H1 (cell line): ENCODE measurements at regions not wholly inside any gene's neighbourhood (a gene's known extent, or its start where the extent isn't known, plus 50 kb on each side); places are given as distances from the start of the nearest gene placed in this dataset.
A peak's percentile ranks its signal among the peaks of the same experiment; 100 is the strongest.

Experiments
- CTCF ChIA-PET: fragments of 300-600 bp; sonication (Branson Sonifier 250); formaldehyde crosslinking; loops from one replicate; lab custom pipeline; 2021; ENCODE audit not compliant: partially characterized antibody; lab: Charles Lee
- POLR2A ChIA-PET: fragments of 300-600 bp; sonication (Branson Sonifier 250); formaldehyde crosslinking; loops from one replicate; lab custom pipeline; 2021; ENCODE audit warnings: inconsistent platforms; ENCODE audit not compliant: partially characterized antibody; lab: Charles Lee
- DNase-seq, 2 experiments: peaks; one replicate each; pipeline versions ENCODE4 v3.0.0 to v3.0.0-alpha.2; 2010 to 2022; ENCODE audit warnings: low spot score in 2 of 2, low read depth in 1 of 2, mixed read lengths in 1 of 2
- FAIRE-seq: peaks from 2 replicates; lab custom pipeline; 2011; peaks lifted over from hg19 to GRCh38; lab: Jason Lieb, UNC
- H2AFZ ChIP-seq: 2 replicates; pipeline ENCODE4 v1.8.1; 2012; ENCODE audit warnings: low read length, inconsistent platforms
- H2AK5ac ChIP-seq: 2 replicates; pipeline ENCODE4 v1.6.1; 2013; ENCODE audit warnings: low read depth, low read length
- H2BK120ac ChIP-seq: replicated peaks from 2 replicates; pipeline ENCODE3; 2013; ENCODE audit warnings: low read depth, low read length, inconsistent platforms
- H2BK12ac ChIP-seq: 2 replicates; pipeline ENCODE4 v1.6.1; 2013; ENCODE audit warnings: low read depth, low read length
- H2BK15ac ChIP-seq: 2 replicates; pipeline ENCODE4 v1.6.1; 2013; ENCODE audit warnings: low read length
- H2BK20ac ChIP-seq: 2 replicates; pipeline ENCODE4 v1.6.1; 2013; ENCODE audit warnings: low read length
- H2BK5ac ChIP-seq: 2 replicates; pipeline ENCODE4 v1.6.1; 2013; ENCODE audit warnings: low read depth, low read length
- H3K14ac ChIP-seq: 2 replicates; pipeline ENCODE4 v1.6.1; 2013; ENCODE audit warnings: inconsistent platforms; ENCODE audit not compliant: insufficient read length
- H3K18ac ChIP-seq: 2 replicates; pipeline ENCODE4 v1.6.1; 2013; ENCODE audit warnings: low read length; ENCODE audit errors: extremely low read depth
- H3K23ac ChIP-seq: 2 replicates; pipeline ENCODE4 v1.6.1; 2013; ENCODE audit warnings: inconsistent platforms; ENCODE audit not compliant: insufficient read length
- H3K23me2 ChIP-seq: 2 replicates; pipeline ENCODE4 v1.6.1; 2013; ENCODE audit warnings: low read depth, low read length
- H3K27ac ChIP-seq: 2 replicates; pipeline ENCODE4 v1.6.1; 2011; ENCODE audit warnings: low read depth, low read length, inconsistent platforms
- H3K27me3 ChIP-seq, 4 experiments: replicated peaks in 1 of 4; 1 replicate in 1 of 4; 2 replicates in 3 of 4; pipeline versions ENCODE4 v1.6.1 to v1.8.1; 2011 to 2013; ENCODE audit warnings: low read length in 3 of 4, mild to moderate bottlenecking in 3 of 4, inconsistent platforms in 2 of 4, mixed read lengths in 2 of 4, moderate library complexity in 1 of 4; ENCODE audit not compliant: control insufficient read depth in 3 of 4, insufficient read depth in 3 of 4; ENCODE audit errors: extremely low read depth in 1 of 4
- H3K36me3 ChIP-seq, 4 experiments: 2 replicates each; pipeline versions ENCODE4 v1.6.1 to v1.8.1; 2011 to 2013; ENCODE audit warnings: mild to moderate bottlenecking in 4 of 4, low read length in 3 of 4, moderate library complexity in 2 of 4, control low read depth in 1 of 4, inconsistent platforms in 1 of 4; ENCODE audit not compliant: insufficient read depth in 4 of 4, control insufficient read depth in 2 of 4
- H3K4ac ChIP-seq: replicated peaks from 2 replicates; pipeline ENCODE3; 2013; ENCODE audit warnings: low read length, low read depth, mixed read lengths, inconsistent platforms; ENCODE audit not compliant: insufficient read length
- H3K4me1 ChIP-seq, 4 experiments: replicated peaks in 1 of 4; 1 replicate in 1 of 4; 2 replicates in 3 of 4; pipeline versions ENCODE4 v1.6.1 to v1.8.1; 2011 to 2013; ENCODE audit warnings: low read length in 3 of 4, inconsistent platforms in 2 of 4, mixed read lengths in 1 of 4; ENCODE audit not compliant: insufficient read depth in 4 of 4, control insufficient read depth in 3 of 4
- H3K4me2 ChIP-seq, 2 experiments: 2 replicates each; pipeline versions ENCODE4 v1.6.1 to v1.8.1; 2011 to 2013; ENCODE audit warnings: low read depth in 2 of 2, low read length in 2 of 2, control low read depth in 1 of 2, inconsistent platforms in 1 of 2, mild to moderate bottlenecking in 1 of 2; ENCODE audit not compliant: insufficient read depth in 1 of 2
- H3K4me3 ChIP-seq, 4 experiments: fragments of 200-600, 300-600 bp in 1 of 4; sonication (generic), shearing (Covaris generic), sonication (Bioruptor Twin) in 1 of 4; 2 replicates each; pipeline versions ENCODE4 v1.5.1 to v1.8.1; 2011 to 2016; ENCODE audit warnings: low read length in 4 of 4, low read depth in 3 of 4, control low read depth in 2 of 4, inconsistent platforms in 2 of 4, mild to moderate bottlenecking in 2 of 4, mixed read lengths in 1 of 4, moderate library complexity in 1 of 4; ENCODE audit not compliant: insufficient read depth in 2 of 4; ENCODE audit errors: extremely low read depth in 1 of 4
- H3K56ac ChIP-seq: replicated peaks from 2 replicates; pipeline ENCODE3; 2013; ENCODE audit warnings: low read depth, mild to moderate bottlenecking, mixed read lengths, low read length, inconsistent platforms; ENCODE audit not compliant: insufficient read length
- H3K79me1 ChIP-seq: 2 replicates; pipeline ENCODE4 v1.6.1; 2013; ENCODE audit warnings: low read depth, low read length, control low read depth
- H3K79me2 ChIP-seq, 2 experiments: 2 replicates each; pipeline versions ENCODE4 v1.6.1 to v1.8.1; 2012 to 2013; ENCODE audit warnings: low read length in 2 of 2, mild to moderate bottlenecking in 2 of 2, inconsistent platforms in 1 of 2; ENCODE audit not compliant: insufficient read depth in 2 of 2, control insufficient read depth in 1 of 2
- H3K9ac ChIP-seq, 4 experiments: replicated peaks in 1 of 4; 1 replicate in 1 of 4; 2 replicates in 3 of 4; pipeline versions ENCODE4 v1.6.1 to v1.8.1; 2011 to 2013; ENCODE audit warnings: low read depth in 3 of 4, low read length in 3 of 4, control low read depth in 2 of 4, mild to moderate bottlenecking in 2 of 4, moderate library complexity in 2 of 4, inconsistent platforms in 1 of 4; ENCODE audit errors: extremely low read depth in 1 of 4
- H3K9me3 ChIP-seq, 2 experiments: 2 replicates each; pipeline versions ENCODE4 v1.6.1 to v1.8.1; 2012 to 2013; ENCODE audit warnings: mild to moderate bottlenecking in 2 of 2, moderate library complexity in 2 of 2, control low read depth in 1 of 2, inconsistent platforms in 1 of 2, low read depth in 1 of 2, low read length in 1 of 2, mixed read lengths in 1 of 2; ENCODE audit not compliant: insufficient read depth in 2 of 2
- H4K20me1 ChIP-seq, 2 experiments: replicated peaks in 1 of 2; 2 replicates each; pipeline versions ENCODE3 to v1.8.1; 2011 to 2013; ENCODE audit warnings: inconsistent platforms in 2 of 2, low read length in 2 of 2, mild to moderate bottlenecking in 1 of 2; ENCODE audit not compliant: insufficient read depth in 2 of 2, control insufficient read depth in 1 of 2
- H4K5ac ChIP-seq: 2 replicates; pipeline ENCODE4 v1.6.1; 2013; ENCODE audit warnings: low read length, low read depth, mixed read lengths, inconsistent platforms; ENCODE audit not compliant: insufficient read length
- H4K8ac ChIP-seq: 2 replicates; pipeline ENCODE4 v1.8.0; 2013; ENCODE audit warnings: mild to moderate bottlenecking, moderate library complexity, low read length, inconsistent platforms; ENCODE audit not compliant: insufficient read depth; ENCODE audit errors: extremely low read depth
- H4K91ac ChIP-seq: replicated peaks from 2 replicates; pipeline ENCODE3; 2013; ENCODE audit warnings: low read length, mixed read lengths, inconsistent platforms; ENCODE audit not compliant: insufficient read length
- CHD2 ChIP-seq: IDR thresholded peaks from 2 replicates; pipeline ENCODE4 v1.6.1; 2012; ENCODE audit warnings: low read length, improper control_type of control experiment
- KDM4A ChIP-seq: IDR thresholded peaks from one replicate; pipeline ENCODE4 v1.7.1; 2012; ENCODE audit warnings: low read depth, mild to moderate bottlenecking, moderate library complexity, low read length, inconsistent platforms; ENCODE audit not compliant: severe bottlenecking
- MAFK ChIP-seq: IDR thresholded peaks from 2 replicates; pipeline ENCODE4 v1.6.1; 2012; ENCODE audit warnings: low read depth, mild to moderate bottlenecking, improper control_type of control experiment, low read length
- RAD21 ChIP-seq, 2 experiments: IDR thresholded peaks in 1 of 2; conservative IDR thresholded peaks in 1 of 2; 2 replicates each; pipeline ENCODE4 v1.6.1; 2011; ENCODE audit warnings: low read depth in 2 of 2, low read length in 2 of 2, improper control_type of control experiment in 1 of 2, inconsistent platforms in 1 of 2, mild to moderate bottlenecking in 1 of 2, moderate library complexity in 1 of 2
- WGBS, 2 experiments: shearing (Covaris generic) in 1 of 2; methylation state at CpG; one replicate each; pipeline versions ENCODE4 v1.1.6 to v1.1.7; 2013 to 2015; ENCODE audit warnings: low lambda C conversion rate in 2 of 2, mixed read lengths in 2 of 2, inconsistent platforms in 1 of 2, low coverage in 1 of 2, missing lambda C conversion rate in 1 of 2; ENCODE audit not compliant: insufficient replicate concordance in 2 of 2, insufficient coverage in 1 of 2, insufficient read length in 1 of 2; ENCODE audit errors: extremely low coverage in 1 of 2, missing lambda C conversion rate in 1 of 2; 5-methylcytosine and 5-hydroxymethylcytosine counted together
- TF ChIP-seq, protein P1 (sequence below): IDR thresholded peaks from 2 replicates; pipeline ENCODE4 v1.6.1; 2012; ENCODE audit warnings: inconsistent platforms
- TF ChIP-seq, protein P2 (sequence below), 3 experiments: IDR thresholded peaks; 1 replicate in 2 of 3; 2 replicates in 1 of 3; pipeline versions ENCODE4 v1.5.1 to v1.6.1; 2011; ENCODE audit warnings: low read length in 3 of 3, mild to moderate bottlenecking in 3 of 3, inconsistent platforms in 2 of 3, low read depth in 1 of 3, moderate library complexity in 1 of 3; ENCODE audit not compliant: insufficient read depth in 1 of 3; ENCODE audit errors: control extremely low read depth in 1 of 3

DNA sequence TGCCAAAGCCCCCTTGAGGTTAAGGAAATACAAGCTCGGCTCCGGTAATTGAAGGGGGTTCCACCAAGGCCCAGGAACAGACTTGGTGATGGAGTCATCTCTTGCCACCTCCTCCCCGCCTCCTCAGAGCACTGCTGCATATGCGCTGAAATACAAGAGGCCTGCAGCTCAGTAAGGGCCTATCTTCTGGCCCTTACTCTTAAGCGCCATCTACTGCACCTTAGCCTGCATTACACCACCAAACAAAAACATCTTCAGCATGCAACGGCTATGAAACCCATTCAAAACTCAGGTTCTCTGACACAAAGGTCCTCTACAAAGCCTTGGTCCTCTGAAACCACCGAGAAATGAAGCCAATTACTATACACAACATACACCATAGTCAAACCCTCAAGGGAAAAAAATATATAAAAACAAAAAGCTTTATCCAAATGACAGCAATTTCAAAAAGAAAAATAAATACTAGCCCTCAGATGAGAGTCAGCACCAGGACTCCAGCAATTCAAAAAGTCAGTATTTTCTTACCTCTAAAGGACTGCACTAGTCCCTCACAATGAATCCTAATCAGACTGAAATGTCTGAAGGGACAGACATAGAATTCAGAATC, 176.8 kb upstream of the TBX20 start:
- ChIA-PET CTCF (interaction anchor here (0.5 to 5.0 kb wide), 31 partner anchors 8 to 719 kb away, joined by 3 to 31 read pairs (median 4); partner anchors contain the start of gene TBX20), POLR2A (no interaction called here)
- Histone ChIP-seq H3K4me3 (no peak overlapping the region), H4K8ac (no peak overlapping the region), H3K27ac (no peak overlapping the region), H3K4me2 (no peak overlapping the region), H3K56ac (no peak overlapping the region), H2BK20ac (no peak overlapping the region), H3K79me2 (no peaks in the 10 kb centered on the region), H2BK12ac (no peak overlapping the region), H3K23ac (no peak overlapping the region), H4K91ac (no peak overlapping the region), H3K79me1 (no peaks in the 10 kb centered on the region), H3K18ac (no peak overlapping the region), H4K5ac (no peak overlapping the region), H3K9ac (no peak overlapping the region)
- TF ChIP-seq, protein P1, sequence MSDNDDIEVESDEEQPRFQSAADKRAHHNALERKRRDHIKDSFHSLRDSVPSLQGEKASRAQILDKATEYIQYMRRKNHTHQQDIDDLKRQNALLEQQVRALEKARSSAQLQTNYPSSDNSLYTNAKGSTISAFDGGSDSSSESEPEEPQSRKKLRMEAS = 0 out of 2 replicates have a peak, but pooled peaks have one; percentile 14
- TF ChIP-seq CHD2 (no peak), MAFK (no peak), KDM4A (no peak), RAD21 (IDR thresholded peaks at IDR 0.05 in 1 of 2, conservative IDR thresholded peaks at IDR 0.05 in 1 of 2; ENCODE audit: low read depth in 2 of 2, low read length in 2 of 2) (peak; percentile 83 to 89)
- TF ChIP-seq, protein P2, sequence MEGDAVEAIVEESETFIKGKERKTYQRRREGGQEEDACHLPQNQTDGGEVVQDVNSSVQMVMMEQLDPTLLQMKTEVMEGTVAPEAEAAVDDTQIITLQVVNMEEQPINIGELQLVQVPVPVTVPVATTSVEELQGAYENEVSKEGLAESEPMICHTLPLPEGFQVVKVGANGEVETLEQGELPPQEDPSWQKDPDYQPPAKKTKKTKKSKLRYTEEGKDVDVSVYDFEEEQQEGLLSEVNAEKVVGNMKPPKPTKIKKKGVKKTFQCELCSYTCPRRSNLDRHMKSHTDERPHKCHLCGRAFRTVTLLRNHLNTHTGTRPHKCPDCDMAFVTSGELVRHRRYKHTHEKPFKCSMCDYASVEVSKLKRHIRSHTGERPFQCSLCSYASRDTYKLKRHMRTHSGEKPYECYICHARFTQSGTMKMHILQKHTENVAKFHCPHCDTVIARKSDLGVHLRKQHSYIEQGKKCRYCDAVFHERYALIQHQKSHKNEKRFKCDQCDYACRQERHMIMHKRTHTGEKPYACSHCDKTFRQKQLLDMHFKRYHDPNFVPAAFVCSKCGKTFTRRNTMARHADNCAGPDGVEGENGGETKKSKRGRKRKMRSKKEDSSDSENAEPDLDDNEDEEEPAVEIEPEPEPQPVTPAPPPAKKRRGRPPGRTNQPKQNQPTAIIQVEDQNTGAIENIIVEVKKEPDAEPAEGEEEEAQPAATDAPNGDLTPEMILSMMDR (IDR thresholded peaks at IDR 0.05; ENCODE audit: control extremely low read depth in 1 of 3, insufficient read depth in 1 of 3, low read depth in 1 of 3, low read length in 3 of 3) = peak in 2 of 3 experiments; percentile 82 to 87; a peak in 3 of 4 replicates
- TF ChIP-seq, all 59 proteins: peak for 3
- H4K20me1 ChIP-seq = no peaks in the 10 kb centered on the region
- no peak overlapping the region for H2BK120ac ChIP-seq
- H2BK15ac ChIP-seq = no peak overlapping the region
- H2BK5ac ChIP-seq = no peak overlapping the region
- H3K14ac ChIP-seq = no peak overlapping the region
- no peak overlapping the region for H2AK5ac ChIP-seq
- H3K36me3 ChIP-seq = no peaks in the 10 kb centered on the region
- peak; percentile 96 for FAIRE-seq
- DNase-seq = peak in 1 of 2 experiments; percentile 59
- H2AFZ ChIP-seq = no peak overlapping the region
- H3K9me3 ChIP-seq = peaks cover 5 to 32% of the 10 kb centered on the region in 2 experiments; a peak in 3 of 4 replicates
- WGBS, 2 experiments = 71% methylated on average over 7 of the region's 7 CpGs; no CpG with 5 or more reads in 1 of the 2 experiments
- H3K4me1 ChIP-seq = no peaks in the 10 kb centered on the region
- H3K27me3 ChIP-seq = no peaks in the 10 kb centered on the region
- no peaks in the 10 kb centered on the region for H3K23me2 ChIP-seq
- no peak overlapping the region for H3K4ac ChIP-seq
